ENCODE measurements at regions not wholly inside any gene's neighbourhood (a gene's known extent, or its start where the extent isn't known, plus 50 kb on each side); places are given as distances from the start of the nearest gene placed in this dataset.

DNA sequence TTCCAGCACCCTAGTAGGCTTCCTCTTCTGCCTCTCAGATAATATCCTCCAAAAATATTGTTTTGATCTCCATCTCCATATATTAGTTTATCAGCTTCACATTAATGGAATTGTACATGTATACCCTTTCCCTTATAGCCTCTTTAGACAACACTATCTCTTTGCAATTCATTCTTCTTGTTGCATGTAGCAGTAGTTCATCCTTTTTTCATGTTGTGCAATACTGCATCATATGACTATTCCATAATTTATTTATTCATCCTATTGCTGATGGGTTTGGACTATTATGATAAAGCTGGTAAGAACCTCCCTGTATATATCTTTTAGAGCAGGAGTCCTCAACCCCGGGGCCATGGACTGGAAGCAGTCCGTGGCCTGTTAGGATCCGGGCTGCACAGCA, 148.2 kb upstream of the FAT1 start:
- CTCF ChIA-PET (ENCODE audit: low intra/inter-chr PET ratio, low total read pairs) = no interaction called here
- TF ChIP-seq GTF3A (CRISPR knock-in tag; conservative IDR thresholded peaks at IDR 0.05) (no peak), MLLT10 (CRISPR knock-in tag; IDR thresholded peaks at IDR 0.05) (no peak), TOE1 (CRISPR knock-in tag; IDR thresholded peaks at IDR 0.05) (no peak), RFX1 (IDR thresholded peaks at IDR 0.05) (no peak), ZNF317 (CRISPR knock-in tag; IDR thresholded peaks at IDR 0.05) (no peak)
- TF ChIP-seq, protein P1, sequence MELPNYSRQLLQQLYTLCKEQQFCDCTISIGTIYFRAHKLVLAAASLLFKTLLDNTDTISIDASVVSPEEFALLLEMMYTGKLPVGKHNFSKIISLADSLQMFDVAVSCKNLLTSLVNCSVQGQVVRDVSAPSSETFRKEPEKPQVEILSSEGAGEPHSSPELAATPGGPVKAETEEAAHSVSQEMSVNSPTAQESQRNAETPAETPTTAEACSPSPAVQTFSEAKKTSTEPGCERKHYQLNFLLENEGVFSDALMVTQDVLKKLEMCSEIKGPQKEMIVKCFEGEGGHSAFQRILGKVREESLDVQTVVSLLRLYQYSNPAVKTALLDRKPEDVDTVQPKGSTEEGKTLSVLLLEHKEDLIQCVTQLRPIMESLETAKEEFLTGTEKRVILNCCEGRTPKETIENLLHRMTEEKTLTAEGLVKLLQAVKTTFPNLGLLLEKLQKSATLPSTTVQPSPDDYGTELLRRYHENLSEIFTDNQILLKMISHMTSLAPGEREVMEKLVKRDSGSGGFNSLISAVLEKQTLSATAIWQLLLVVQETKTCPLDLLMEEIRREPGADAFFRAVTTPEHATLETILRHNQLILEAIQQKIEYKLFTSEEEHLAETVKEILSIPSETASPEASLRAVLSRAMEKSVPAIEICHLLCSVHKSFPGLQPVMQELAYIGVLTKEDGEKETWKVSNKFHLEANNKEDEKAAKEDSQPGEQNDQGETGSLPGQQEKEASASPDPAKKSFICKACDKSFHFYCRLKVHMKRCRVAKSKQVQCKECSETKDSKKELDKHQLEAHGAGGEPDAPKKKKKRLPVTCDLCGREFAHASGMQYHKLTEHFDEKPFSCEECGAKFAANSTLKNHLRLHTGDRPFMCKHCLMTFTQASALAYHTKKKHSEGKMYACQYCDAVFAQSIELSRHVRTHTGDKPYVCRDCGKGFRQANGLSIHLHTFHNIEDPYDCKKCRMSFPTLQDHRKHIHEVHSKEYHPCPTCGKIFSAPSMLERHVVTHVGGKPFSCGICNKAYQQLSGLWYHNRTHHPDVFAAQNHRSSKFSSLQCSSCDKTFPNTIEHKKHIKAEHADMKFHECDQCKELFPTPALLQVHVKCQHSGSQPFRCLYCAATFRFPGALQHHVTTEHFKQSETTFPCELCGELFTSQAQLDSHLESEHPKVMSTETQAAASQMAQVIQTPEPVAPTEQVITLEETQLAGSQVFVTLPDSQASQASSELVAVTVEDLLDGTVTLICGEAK (IDR thresholded peaks at IDR 0.05) = no peak
- TF ChIP-seq, protein P1 (CRISPR knock-in tag; IDR thresholded peaks at IDR 0.05) = no peak
- TF ChIP-seq, protein P2, sequence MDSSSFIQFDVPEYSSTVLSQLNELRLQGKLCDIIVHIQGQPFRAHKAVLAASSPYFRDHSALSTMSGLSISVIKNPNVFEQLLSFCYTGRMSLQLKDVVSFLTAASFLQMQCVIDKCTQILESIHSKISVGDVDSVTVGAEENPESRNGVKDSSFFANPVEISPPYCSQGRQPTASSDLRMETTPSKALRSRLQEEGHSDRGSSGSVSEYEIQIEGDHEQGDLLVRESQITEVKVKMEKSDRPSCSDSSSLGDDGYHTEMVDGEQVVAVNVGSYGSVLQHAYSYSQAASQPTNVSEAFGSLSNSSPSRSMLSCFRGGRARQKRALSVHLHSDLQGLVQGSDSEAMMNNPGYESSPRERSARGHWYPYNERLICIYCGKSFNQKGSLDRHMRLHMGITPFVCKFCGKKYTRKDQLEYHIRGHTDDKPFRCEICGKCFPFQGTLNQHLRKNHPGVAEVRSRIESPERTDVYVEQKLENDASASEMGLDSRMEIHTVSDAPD (CRISPR knock-in tag; IDR thresholded peaks at IDR 0.05) = no peak
- TF ChIP-seq, protein P3, sequence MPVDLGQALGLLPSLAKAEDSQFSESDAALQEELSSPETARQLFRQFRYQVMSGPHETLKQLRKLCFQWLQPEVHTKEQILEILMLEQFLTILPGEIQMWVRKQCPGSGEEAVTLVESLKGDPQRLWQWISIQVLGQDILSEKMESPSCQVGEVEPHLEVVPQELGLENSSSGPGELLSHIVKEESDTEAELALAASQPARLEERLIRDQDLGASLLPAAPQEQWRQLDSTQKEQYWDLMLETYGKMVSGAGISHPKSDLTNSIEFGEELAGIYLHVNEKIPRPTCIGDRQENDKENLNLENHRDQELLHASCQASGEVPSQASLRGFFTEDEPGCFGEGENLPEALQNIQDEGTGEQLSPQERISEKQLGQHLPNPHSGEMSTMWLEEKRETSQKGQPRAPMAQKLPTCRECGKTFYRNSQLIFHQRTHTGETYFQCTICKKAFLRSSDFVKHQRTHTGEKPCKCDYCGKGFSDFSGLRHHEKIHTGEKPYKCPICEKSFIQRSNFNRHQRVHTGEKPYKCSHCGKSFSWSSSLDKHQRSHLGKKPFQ (CRISPR knock-in tag; IDR thresholded peaks at IDR 0.05; ENCODE audit: insufficient replicate concordance) = no peak
- TF ChIP-seq, protein P4, sequence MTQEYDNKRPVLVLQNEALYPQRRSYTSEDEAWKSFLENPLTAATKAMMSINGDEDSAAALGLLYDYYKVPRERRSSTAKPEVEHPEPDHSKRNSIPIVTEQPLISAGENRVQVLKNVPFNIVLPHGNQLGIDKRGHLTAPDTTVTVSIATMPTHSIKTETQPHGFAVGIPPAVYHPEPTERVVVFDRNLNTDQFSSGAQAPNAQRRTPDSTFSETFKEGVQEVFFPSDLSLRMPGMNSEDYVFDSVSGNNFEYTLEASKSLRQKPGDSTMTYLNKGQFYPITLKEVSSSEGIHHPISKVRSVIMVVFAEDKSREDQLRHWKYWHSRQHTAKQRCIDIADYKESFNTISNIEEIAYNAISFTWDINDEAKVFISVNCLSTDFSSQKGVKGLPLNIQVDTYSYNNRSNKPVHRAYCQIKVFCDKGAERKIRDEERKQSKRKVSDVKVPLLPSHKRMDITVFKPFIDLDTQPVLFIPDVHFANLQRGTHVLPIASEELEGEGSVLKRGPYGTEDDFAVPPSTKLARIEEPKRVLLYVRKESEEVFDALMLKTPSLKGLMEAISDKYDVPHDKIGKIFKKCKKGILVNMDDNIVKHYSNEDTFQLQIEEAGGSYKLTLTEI (CRISPR knock-in tag; conservative IDR thresholded peaks at IDR 0.05) = no peak
- TF ChIP-seq, protein P5, sequence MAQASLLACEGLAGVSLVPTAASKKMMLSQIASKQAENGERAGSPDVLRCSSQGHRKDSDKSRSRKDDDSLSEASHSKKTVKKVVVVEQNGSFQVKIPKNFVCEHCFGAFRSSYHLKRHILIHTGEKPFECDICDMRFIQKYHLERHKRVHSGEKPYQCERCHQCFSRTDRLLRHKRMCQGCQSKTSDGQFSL (CRISPR knock-in tag; IDR thresholded peaks at IDR 0.05) = no peak

More for the DNA sequence above, 148.2 kb upstream of the FAT1 start:
- POLR2A ChIA-PET = no interaction called here
- Histone ChIP-seq H3K4me2 (ENCODE audit: low read depth, low read length) (no peak overlapping the region), H3K9me3 (ENCODE audit: low read length) (no peaks in the 10 kb centered on the region), H3K4me3 (replicated peaks in 1 of 3; ENCODE audit: insufficient read depth in 1 of 3, low read depth in 2 of 3, low read length in 3 of 3) (no peak overlapping the region), H3K79me2 (ENCODE audit: insufficient read depth, low read length) (no peaks in the 10 kb centered on the region), H2AFZ (ENCODE audit: low read length) (no peak overlapping the region), H3K36me3 (replicated peaks in 1 of 2; ENCODE audit: control insufficient read depth in 1 of 2, insufficient read depth in 2 of 2, low read length in 2 of 2) (no peaks in the 10 kb centered on the region), H4K20me1 (ENCODE audit: insufficient read depth, low read length) (no peaks in the 10 kb centered on the region), H3K4me1 (ENCODE audit: insufficient read depth, low read length) (no peaks in the 10 kb centered on the region), H3K9ac (ENCODE audit: insufficient read depth, low read depth, low read length) (no peak overlapping the region), H3K27ac (ENCODE audit: extremely low read length, insufficient read depth, low read length) (no peak overlapping the region), H3K27me3 (ENCODE audit: control insufficient read depth in 1 of 2, insufficient read depth in 2 of 2, low read length in 2 of 2) (no peaks in the 10 kb centered on the region; a peak in 1 of 5 replicates)
- WGBS (ENCODE audit: low lambda C conversion rate) = 2% methylated on average over 3 of the region's 3 CpGs
- DNase-seq (ENCODE audit: low spot score) = no peak
- no peak for ATAC-seq
- intact Hi-C loops (cut with micrococcal nuclease; ENCODE audit: unreplicated experiment) = no loop called here
- FAIRE-seq = no peak
- no TSS peak for BruUV-seq (replicated peaks)
- in situ Hi-C loops (cut with HindIII; ENCODE audit: extremely low pct_ligation_motif_present, low pct_unique_long_range_greater_than_20kb) = no loop called here
